Neural cell (in vitro differentiated cells): ENCODE measurements at regions not wholly inside any gene's neighbourhood (a gene's known extent, or its start where the extent isn't known, plus 50 kb on each side); places are given as distances from the start of the nearest gene placed in this dataset.
"Not testable (repeated sequence)": the region's sequence is repeated elsewhere in the genome, so short reads cannot be mapped to it uniquely, and the experiment has no call there.

Source experiments
- CTCF ChIP-seq: fragments of 450-650 bp; IDR thresholded peaks from 2 replicates; pipeline ENCODE4 v1.5.1; 2014; ENCODE audit warnings: antibody characterized with exemption, mild to moderate bottlenecking, moderate library complexity; ENCODE audit not compliant: poor library complexity, severe bottlenecking
- EP300 ChIP-seq: fragments of 450-650 bp; conservative IDR thresholded peaks from 2 replicates; pipeline ENCODE4 v1.6.1; 2014; ENCODE audit warnings: antibody characterized with exemption, mild to moderate bottlenecking, moderate library complexity; ENCODE audit not compliant: poor library complexity, severe bottlenecking
- EZH2 ChIP-seq: fragments of 200-600, 300-800 bp; shearing (Covaris generic), sonication (generic); IDR thresholded peaks from 2 replicates; pipeline ENCODE4 v1.6.1; 2014; ENCODE audit warnings: antibody characterized with exemption, low read length, borderline replicate concordance, mild to moderate bottlenecking; ENCODE audit not compliant: insufficient read depth, poor library complexity, severe bottlenecking
- REST ChIP-seq: IDR thresholded peaks from 2 replicates; pipeline ENCODE4 v1.6.1; 2012; ENCODE audit warnings: borderline replicate concordance
- TAF1 ChIP-seq: IDR thresholded peaks from 2 replicates; pipeline ENCODE4 v1.6.1; 2012; ENCODE audit warnings: low read depth

- TF ChIP-seq REST, EP300, CTCF, EZH2, TAF1: not testable (repeated sequence)
Observed at GRCh38 chr21:10414925-10415254, 106.5 kb upstream of the TPTE start.
